ENCODE measurements at regions not wholly inside any gene's neighbourhood (a gene's known extent, or its start where the extent isn't known, plus 50 kb on each side); places are given as distances from the start of the nearest gene placed in this dataset.

DNA sequence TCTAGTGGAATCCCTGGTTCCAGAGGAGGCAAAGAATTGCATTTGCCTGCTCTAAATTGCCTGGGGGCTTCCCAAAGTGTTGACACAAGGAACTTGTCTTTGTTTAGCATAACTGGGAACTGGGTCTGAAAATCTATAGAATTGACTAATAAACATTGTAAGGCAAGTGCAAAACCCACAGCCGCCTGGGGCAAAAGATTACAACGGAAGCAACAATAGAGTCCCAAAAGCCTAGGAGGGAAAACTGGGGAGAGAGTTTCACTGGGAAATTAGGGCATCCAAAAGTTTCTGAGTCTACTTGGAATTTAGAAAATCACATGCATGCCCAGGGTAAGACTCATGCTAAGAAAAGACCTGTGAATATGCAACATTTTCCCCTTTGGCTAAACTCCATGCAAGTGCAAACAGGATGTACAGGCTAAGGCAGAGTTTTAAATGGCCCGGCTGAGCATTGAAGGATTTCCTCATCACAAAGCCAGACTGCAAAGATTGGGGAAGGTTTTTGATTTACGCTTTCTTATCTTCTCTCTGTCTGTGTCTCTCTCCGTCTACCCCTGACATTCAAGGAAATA lies 725.3 kb upstream of the NCAM2 start:
- Histone ChIP-seq H3K23ac (ENCODE audit: low read length in 2 of 2) (no peak overlapping the region), H2BK15ac (ENCODE audit: low read depth, poor library complexity, severe bottlenecking) (no peak overlapping the region), H2BK120ac (ENCODE audit: low read depth, low read length) (no peak overlapping the region), H3K36me3 (ENCODE audit: control insufficient read depth in 1 of 2, insufficient read depth in 2 of 2, low read depth in 1 of 2, low read length in 2 of 2) (no peaks in the 10 kb centered on the region), H4K8ac (ENCODE audit: low read length) (no peak overlapping the region), H3K4me3 (ENCODE audit: insufficient read depth in 1 of 2, low read depth in 1 of 2, low read length in 2 of 2) (no peak overlapping the region), H3K79me1 (replicated peaks; ENCODE audit: low read length, poor library complexity, severe bottlenecking) (no peaks in the 10 kb centered on the region), H4K91ac (ENCODE audit: low read length) (no peak overlapping the region), H3K27ac (ENCODE audit: low read length, poor library complexity, severe bottlenecking) (no peak overlapping the region), H3K4ac (ENCODE audit: low read depth in 1 of 2, low read length in 2 of 2) (no peak overlapping the region), H3K9me3 (ENCODE audit: control insufficient read depth, low read length) (no peaks in the 10 kb centered on the region), H2BK12ac (ENCODE audit: low read length in 2 of 2) (no peak overlapping the region), H3K14ac (ENCODE audit: low read length in 2 of 2) (no peak overlapping the region), H3K9ac (ENCODE audit: low read length) (no peak overlapping the region), H2AFZ (ENCODE audit: low read depth, low read length) (no peak overlapping the region), H3K18ac (ENCODE audit: low read depth in 1 of 2, low read length in 2 of 2) (no peak overlapping the region), H3K4me2 (ENCODE audit: low read length, poor library complexity, severe bottlenecking) (no peak overlapping the region), H3K4me1 (ENCODE audit: control insufficient read depth, insufficient read depth, low read depth, low read length) (no peaks in the 10 kb centered on the region), H3K27me3 (ENCODE audit: control insufficient read depth in 1 of 2, insufficient read depth in 1 of 2, low read length in 2 of 2) (no peaks in the 10 kb centered on the region), H2BK5ac (ENCODE audit: low read depth, low read length, poor library complexity, severe bottlenecking) (no peak overlapping the region), H2AK5ac (ENCODE audit: low read length, severe bottlenecking) (no peak overlapping the region)
- WGBS: 69% methylated on average over 5 of the region's 5 CpGs
- DNase-seq: no peak

DNA sequence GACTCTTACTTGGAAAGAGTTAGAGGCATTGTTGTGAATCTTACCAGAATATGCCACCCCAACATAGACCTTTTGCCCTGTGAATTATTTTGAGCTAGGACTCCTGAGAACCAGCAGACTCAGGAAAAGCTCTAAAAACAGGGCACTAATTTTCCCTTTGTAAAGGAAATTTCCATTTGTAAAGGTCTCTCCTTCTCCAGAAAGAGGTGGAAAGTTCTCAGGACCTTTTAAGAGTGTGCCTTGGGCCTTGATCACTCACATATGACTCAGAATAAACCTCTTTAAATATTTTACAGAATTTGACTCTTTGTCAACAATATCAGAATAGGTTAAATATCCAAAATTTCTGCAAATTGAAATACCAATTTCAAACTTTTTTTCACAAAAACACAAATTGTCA lies 721.8 kb upstream of the NCAM2 start:
- Histone ChIP-seq H3K9me3 (ENCODE audit: control insufficient read depth, low read length) (no peaks in the 10 kb centered on the region), H3K14ac (ENCODE audit: low read length in 2 of 2) (no peak overlapping the region), H4K91ac (ENCODE audit: low read length) (no peak overlapping the region), H2BK120ac (ENCODE audit: low read depth, low read length) (no peak overlapping the region), H3K4me1 (ENCODE audit: control insufficient read depth, insufficient read depth, low read depth, low read length) (no peaks in the 10 kb centered on the region), H2AFZ (ENCODE audit: low read depth, low read length) (no peak overlapping the region), H2BK15ac (ENCODE audit: low read depth, poor library complexity, severe bottlenecking) (no peak overlapping the region), H3K4me2 (ENCODE audit: low read length, poor library complexity, severe bottlenecking) (no peak overlapping the region), H3K23ac (ENCODE audit: low read length in 2 of 2) (no peak overlapping the region), H2BK5ac (ENCODE audit: low read depth, low read length, poor library complexity, severe bottlenecking) (no peak overlapping the region), H3K18ac (ENCODE audit: low read depth in 1 of 2, low read length in 2 of 2) (no peak overlapping the region), H3K36me3 (ENCODE audit: control insufficient read depth in 1 of 2, insufficient read depth in 2 of 2, low read depth in 1 of 2, low read length in 2 of 2) (no peaks in the 10 kb centered on the region), H3K27ac (ENCODE audit: low read length, poor library complexity, severe bottlenecking) (no peak overlapping the region), H3K4ac (ENCODE audit: low read depth in 1 of 2, low read length in 2 of 2) (no peak overlapping the region), H3K27me3 (ENCODE audit: control insufficient read depth in 1 of 2, insufficient read depth in 1 of 2, low read length in 2 of 2) (no peaks in the 10 kb centered on the region), H2BK12ac (ENCODE audit: low read length in 2 of 2) (no peak overlapping the region), H2AK5ac (ENCODE audit: low read length, severe bottlenecking) (no peak overlapping the region), H3K4me3 (ENCODE audit: insufficient read depth in 1 of 2, low read depth in 1 of 2, low read length in 2 of 2) (no peak overlapping the region), H3K9ac (ENCODE audit: low read length) (no peak overlapping the region), H4K8ac (ENCODE audit: low read length) (no peak overlapping the region), H3K79me1 (replicated peaks; ENCODE audit: low read length, poor library complexity, severe bottlenecking) (no peaks in the 10 kb centered on the region)
- no peak for DNase-seq

DNA sequence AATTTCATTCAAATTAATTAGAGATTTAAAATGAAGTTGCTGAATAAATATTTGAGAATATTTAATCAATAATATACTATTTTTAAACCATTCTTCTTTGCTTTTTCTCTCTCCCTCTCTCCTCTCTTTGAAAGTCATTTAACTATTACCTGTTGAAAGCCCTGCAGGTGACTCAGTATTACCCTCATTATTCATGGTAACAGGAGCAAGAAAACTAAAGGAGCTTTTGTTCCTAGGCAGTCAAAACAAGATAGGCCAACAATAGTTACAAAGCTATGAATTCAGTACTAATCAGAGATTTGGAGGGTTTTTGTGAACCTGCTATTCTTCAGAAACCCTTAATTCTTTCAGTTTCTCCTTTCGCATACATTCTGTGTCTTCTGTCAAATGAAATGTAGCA lies 721.3 kb upstream of the NCAM2 start:
- Histone ChIP-seq H2BK5ac (ENCODE audit: low read depth, low read length, poor library complexity, severe bottlenecking) (no peak overlapping the region), H3K4me1 (ENCODE audit: control insufficient read depth, insufficient read depth, low read depth, low read length) (no peaks in the 10 kb centered on the region), H3K4ac (ENCODE audit: low read depth in 1 of 2, low read length in 2 of 2) (no peak overlapping the region), H3K4me2 (ENCODE audit: low read length, poor library complexity, severe bottlenecking) (no peak overlapping the region), H4K8ac (ENCODE audit: low read length) (no peak overlapping the region), H3K23ac (ENCODE audit: low read length in 2 of 2) (no peak overlapping the region), H4K91ac (ENCODE audit: low read length) (no peak overlapping the region), H3K9ac (ENCODE audit: low read length) (no peak overlapping the region), H2AFZ (ENCODE audit: low read depth, low read length) (no peak overlapping the region), H3K18ac (ENCODE audit: low read depth in 1 of 2, low read length in 2 of 2) (no peak overlapping the region), H3K14ac (ENCODE audit: low read length in 2 of 2) (no peak overlapping the region), H3K4me3 (ENCODE audit: insufficient read depth in 1 of 2, low read depth in 1 of 2, low read length in 2 of 2) (no peak overlapping the region), H3K79me1 (replicated peaks; ENCODE audit: low read length, poor library complexity, severe bottlenecking) (no peaks in the 10 kb centered on the region), H3K27ac (ENCODE audit: low read length, poor library complexity, severe bottlenecking) (no peak overlapping the region), H2BK120ac (ENCODE audit: low read depth, low read length) (no peak overlapping the region), H2BK15ac (ENCODE audit: low read depth, poor library complexity, severe bottlenecking) (no peak overlapping the region), H2AK5ac (ENCODE audit: low read length, severe bottlenecking) (no peak overlapping the region), H3K36me3 (ENCODE audit: control insufficient read depth in 1 of 2, insufficient read depth in 2 of 2, low read depth in 1 of 2, low read length in 2 of 2) (no peaks in the 10 kb centered on the region), H3K27me3 (ENCODE audit: control insufficient read depth in 1 of 2, insufficient read depth in 1 of 2, low read length in 2 of 2) (no peaks in the 10 kb centered on the region), H3K9me3 (ENCODE audit: control insufficient read depth, low read length) (no peaks in the 10 kb centered on the region), H2BK12ac (ENCODE audit: low read length in 2 of 2) (no peak overlapping the region)
- whole genome bisulfite sequencing: 80% methylated on average over 1 of the region's 1 CpG
- DNase-seq: no peak

DNA sequence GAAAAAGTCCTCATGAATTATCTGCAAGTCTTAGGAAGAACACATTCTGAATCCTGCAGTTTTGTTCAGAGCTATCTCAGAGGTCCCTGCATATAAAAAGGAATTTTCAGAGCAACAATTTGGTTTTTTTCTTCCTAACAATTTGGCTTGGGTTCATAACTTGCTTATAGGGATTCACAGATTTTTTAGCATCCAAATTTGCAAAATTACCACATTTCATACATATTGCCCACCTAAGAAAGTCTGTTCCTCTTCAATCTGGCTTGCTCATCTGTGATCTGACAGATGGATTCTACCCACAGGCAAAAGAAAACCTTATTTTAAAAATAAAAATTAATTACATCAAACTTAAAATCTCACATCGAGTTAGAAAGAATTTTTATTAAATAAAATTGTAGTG lies 714.4 kb upstream of the NCAM2 start:
- Histone ChIP-seq H4K91ac (ENCODE audit: low read length) (no peak overlapping the region), H2BK120ac (ENCODE audit: low read depth, low read length) (no peak overlapping the region), H2BK15ac (ENCODE audit: low read depth, poor library complexity, severe bottlenecking) (no peak overlapping the region), H2AK5ac (ENCODE audit: low read length, severe bottlenecking) (no peak overlapping the region), H3K4me3 (ENCODE audit: insufficient read depth in 1 of 2, low read depth in 1 of 2, low read length in 2 of 2) (no peak overlapping the region), H3K14ac (ENCODE audit: low read length in 2 of 2) (no peak overlapping the region), H3K18ac (ENCODE audit: low read depth in 1 of 2, low read length in 2 of 2) (no peak overlapping the region), H3K79me1 (replicated peaks; ENCODE audit: low read length, poor library complexity, severe bottlenecking) (no peaks in the 10 kb centered on the region), H4K8ac (ENCODE audit: low read length) (no peak overlapping the region), H2BK5ac (ENCODE audit: low read depth, low read length, poor library complexity, severe bottlenecking) (no peak overlapping the region), H3K9ac (ENCODE audit: low read length) (no peak overlapping the region), H3K4me2 (ENCODE audit: low read length, poor library complexity, severe bottlenecking) (no peak overlapping the region), H3K4me1 (ENCODE audit: control insufficient read depth, insufficient read depth, low read depth, low read length) (no peaks in the 10 kb centered on the region), H3K9me3 (ENCODE audit: control insufficient read depth, low read length) (no peaks in the 10 kb centered on the region), H3K23ac (ENCODE audit: low read length in 2 of 2) (no peak overlapping the region), H3K27me3 (ENCODE audit: control insufficient read depth in 1 of 2, insufficient read depth in 1 of 2, low read length in 2 of 2) (no peaks in the 10 kb centered on the region), H3K4ac (ENCODE audit: low read depth in 1 of 2, low read length in 2 of 2) (no peak overlapping the region), H3K36me3 (ENCODE audit: control insufficient read depth in 1 of 2, insufficient read depth in 2 of 2, low read depth in 1 of 2, low read length in 2 of 2) (no peaks in the 10 kb centered on the region), H2BK12ac (ENCODE audit: low read length in 2 of 2) (no peak overlapping the region), H3K27ac (ENCODE audit: low read length, poor library complexity, severe bottlenecking) (no peak overlapping the region), H2AFZ (ENCODE audit: low read depth, low read length) (no peak overlapping the region)
- no peak for DNase-seq
- no CpG with 5 or more reads among the region's 1 CpG for WGBS

Measured in mesenchymal stem cell (in vitro differentiated cells and primary cell).